NCI-H526 (cell line): ENCODE measurements at regions not wholly inside any gene's neighbourhood (a gene's known extent, or its start where the extent isn't known, plus 50 kb on each side); places are given as distances from the start of the nearest gene placed in this dataset.
"Not testable (repeated sequence)": the region's sequence is repeated elsewhere in the genome, so short reads cannot be mapped to it uniquely, and the experiment has no call there.

Experiments
- DNase-seq, 2 experiments: peaks; one replicate each; lab custom pipeline; 2025; lab: John Stamatoyannopoulos, UW

DNA sequence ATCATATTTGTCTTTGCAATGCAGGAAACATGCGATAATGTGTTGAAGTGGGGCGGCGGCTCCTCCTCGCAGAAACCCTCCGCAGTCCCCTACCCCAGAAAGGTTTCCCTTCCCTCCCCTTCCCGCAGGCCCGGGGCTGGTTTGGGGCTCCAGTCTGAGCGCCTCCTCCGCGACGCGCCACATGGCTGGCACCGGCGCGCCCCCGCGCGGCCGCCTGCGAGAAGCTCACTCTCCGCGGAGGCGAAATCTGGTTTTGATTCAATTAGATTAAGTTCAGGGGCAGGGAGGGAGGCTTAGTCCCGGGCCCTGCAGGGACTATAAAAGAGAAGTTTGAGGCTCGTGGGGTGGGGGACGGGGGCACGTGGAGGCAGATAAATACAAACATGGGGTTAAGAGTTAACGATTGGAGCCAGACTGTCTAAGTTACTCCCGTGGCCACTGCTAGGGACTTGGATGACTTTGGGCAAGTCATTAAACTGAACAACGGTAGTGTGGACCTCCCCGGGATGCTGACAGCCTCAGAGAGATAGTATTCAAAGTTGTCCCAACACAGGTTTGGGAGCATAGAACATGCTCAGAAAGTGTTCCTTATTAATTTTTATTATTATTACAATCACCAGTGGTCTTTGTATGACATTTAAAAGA is 69.4 kb downstream of the MSX2 start:
- DNase-seq: peak; percentile 2 to 72

- DNase-seq: no peak
Measured at GRCh38 chr5:174793076-174793475, 68.7 kb downstream of the MSX2 start.

DNA sequence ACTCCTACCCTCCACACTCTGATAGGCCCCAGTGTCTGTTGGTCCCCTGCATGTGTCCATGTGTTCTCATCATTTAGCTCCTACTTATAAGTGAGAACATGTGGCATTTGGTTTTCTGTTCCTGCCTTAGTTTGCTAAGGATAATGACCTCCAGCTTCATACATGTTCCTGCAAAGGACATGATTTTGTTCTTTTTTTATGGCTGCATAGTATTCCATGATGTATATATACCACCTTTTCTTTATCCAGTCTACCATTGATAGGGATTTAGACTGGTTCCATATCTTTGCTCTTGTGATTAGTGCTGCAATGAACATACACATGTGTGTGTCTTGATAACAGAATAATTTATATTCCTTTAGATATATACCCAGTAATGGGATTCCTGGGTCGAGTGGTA is 67.9 kb downstream of the MSX2 start:
- not testable (repeated sequence) for DNase-seq

- no peak for DNase-seq
Measured at GRCh38 chr5:174790906-174791305, 66.5 kb downstream of the MSX2 start.

DNA sequence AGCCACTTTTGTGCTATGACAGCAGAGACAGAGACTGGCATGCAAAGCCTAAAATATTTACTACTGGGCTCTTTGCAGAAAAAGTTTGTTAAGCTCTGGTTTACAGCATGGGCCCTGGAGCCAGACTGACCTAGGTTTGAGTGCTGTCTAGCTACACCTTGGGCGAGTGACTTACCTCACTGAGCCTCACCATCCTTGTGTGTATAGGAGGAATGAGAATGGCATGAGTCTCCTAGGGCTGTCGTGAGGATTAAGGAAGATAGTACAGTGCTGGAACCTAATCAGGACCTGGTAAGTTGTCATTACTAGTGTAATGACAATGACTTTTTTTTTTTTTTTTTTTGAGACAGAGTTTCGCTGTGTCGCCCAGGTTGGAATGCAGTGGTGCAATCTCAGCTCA is 65.2 kb downstream of the MSX2 start:
- DNase-seq: no peak

DNA sequence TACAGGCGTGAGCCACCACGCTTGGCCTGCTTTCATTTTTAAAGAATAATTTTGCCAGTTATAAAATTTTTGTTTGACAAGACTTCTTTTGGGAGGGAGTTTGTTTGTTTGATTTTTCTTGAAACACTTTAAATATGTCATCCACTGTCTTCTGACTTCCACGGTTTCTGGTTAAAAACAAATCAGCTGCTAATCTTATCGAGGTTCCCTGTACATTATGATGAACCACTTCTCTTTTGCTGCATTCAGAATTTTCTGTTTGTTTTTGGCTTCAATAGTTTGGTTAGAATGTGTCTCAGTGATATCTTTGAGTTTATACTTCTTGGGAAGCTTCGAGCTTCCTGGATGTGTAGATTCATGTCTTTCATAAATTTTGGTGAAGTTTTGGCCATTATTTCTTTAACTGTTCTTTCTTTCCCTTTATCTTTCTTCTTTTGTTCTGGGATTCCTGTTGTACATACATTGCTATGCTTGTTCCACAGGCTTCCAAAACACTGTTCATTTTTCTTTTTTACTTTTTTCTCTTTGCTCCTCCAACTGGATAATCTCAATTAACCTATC is 60.8 kb downstream of the MSX2 start:
- no peak for DNase-seq
